Fibroblast of lung (primary cell): ENCODE measurements at regions not wholly inside any gene's neighbourhood (a gene's known extent, or its start where the extent isn't known, plus 50 kb on each side); places are given as distances from the start of the nearest gene placed in this dataset.

Source experiments
- DNase-seq, 2 donors: peaks; one replicate each; pipeline versions ENCODE4 v3.0.0 to v3.0.0-alpha.2; 2010; ENCODE audit warnings: low read depth in 2 of 2
- H2AFZ ChIP-seq: 2 replicates; pipeline ENCODE4 v1.5.1; 2012; ENCODE audit warnings: low read length, control low read depth, inconsistent platforms
- H3K27ac ChIP-seq: 2 replicates; pipeline ENCODE4 v1.5.1; 2011; ENCODE audit warnings: low read length, control low read depth; ENCODE audit not compliant: insufficient read depth
- H3K27me3 ChIP-seq: 2 replicates; pipeline ENCODE4 v1.5.1; 2011; ENCODE audit warnings: mild to moderate bottlenecking, low read length; ENCODE audit not compliant: control insufficient read depth, insufficient read depth
- H3K36me3 ChIP-seq: 2 replicates; pipeline ENCODE4 v1.5.1; 2011; ENCODE audit warnings: low read length; ENCODE audit not compliant: control insufficient read depth, insufficient read depth
- H3K4me1 ChIP-seq: 2 replicates; pipeline ENCODE4 v1.5.1; 2011; ENCODE audit warnings: low read length; ENCODE audit not compliant: control insufficient read depth, insufficient read depth; ENCODE audit errors: extremely low read depth
- H3K4me2 ChIP-seq: 2 replicates; pipeline ENCODE4 v1.5.1; 2011; ENCODE audit warnings: low read length, control low read depth; ENCODE audit not compliant: insufficient read depth; ENCODE audit errors: extremely low read depth
- H3K4me3 ChIP-seq, 4 experiments: fragments of 200-600 bp in 1 of 4; sonication (generic) in 1 of 4; replicated peaks in 1 of 4; 2 replicates each; pipeline ENCODE4 v1.5.1; 2011 to 2016; ENCODE audit warnings: low read length in 4 of 4, low read depth in 3 of 4, mild to moderate bottlenecking in 3 of 4, control low read depth in 2 of 4, inconsistent platforms in 1 of 4, mixed read lengths in 1 of 4; ENCODE audit not compliant: insufficient read depth in 1 of 4; ENCODE audit errors: control extremely low read depth in 1 of 4
- H3K79me2 ChIP-seq: 2 replicates; pipeline ENCODE4 v1.5.1; 2012; ENCODE audit warnings: mild to moderate bottlenecking, low read length, inconsistent platforms; ENCODE audit not compliant: control insufficient read depth, insufficient read depth
- H3K9ac ChIP-seq: 2 replicates; pipeline ENCODE4 v1.5.1; 2011; ENCODE audit warnings: mild to moderate bottlenecking, low read length, control low read depth; ENCODE audit not compliant: insufficient read depth
- H3K9me3 ChIP-seq: 2 replicates; pipeline ENCODE4 v1.5.1; 2012; ENCODE audit warnings: low read depth, low read length; ENCODE audit not compliant: control insufficient read depth, insufficient read depth
- H4K20me1 ChIP-seq: 2 replicates; pipeline ENCODE4 v1.5.1; 2011; ENCODE audit warnings: low read length; ENCODE audit not compliant: control insufficient read depth, insufficient read depth; ENCODE audit errors: extremely low read depth
- CTCF ChIP-seq, 2 donors: IDR thresholded peaks in 1 of 2; conservative IDR thresholded peaks in 1 of 2; 1 replicate in 1 of 2; 2 replicates in 1 of 2; pipeline ENCODE4 v1.5.1; 2011 to 2012; ENCODE audit warnings: low read length in 2 of 2, control low read depth in 1 of 2, inconsistent platforms in 1 of 2, low read depth in 1 of 2, mild to moderate bottlenecking in 1 of 2
- EZH2 ChIP-seq: IDR thresholded peaks from 2 replicates; pipeline ENCODE4 v1.5.1; 2012; ENCODE audit warnings: low read length, control low read depth, mild to moderate bottlenecking; ENCODE audit errors: missing control alignments

GRCh38 chr4:138964716-138965426, 50.7 kb upstream of the NOCT start:
- Histone ChIP-seq H3K4me3 (no peak overlapping the region), H4K20me1 (no peaks in the 10 kb centered on the region), H2AFZ (no peak overlapping the region), H3K4me1 (no peaks in the 10 kb centered on the region), H3K27me3 (no peaks in the 10 kb centered on the region), H3K9ac (no peak overlapping the region), H3K27ac (no peak overlapping the region), H3K9me3 (no peaks in the 10 kb centered on the region), H3K79me2 (no peaks in the 10 kb centered on the region), H3K4me2 (no peak overlapping the region), H3K36me3 (no peaks in the 10 kb centered on the region)
- DNase-seq = no peak
- TF ChIP-seq CTCF (conservative IDR thresholded peaks at IDR 0.05 in 1 of 2, IDR thresholded peaks at IDR 0.05 in 1 of 2; ENCODE audit: low read depth in 1 of 2, low read length in 2 of 2) = no peak
- TF ChIP-seq EZH2 = no peak

- Histone ChIP-seq H4K20me1 (no peaks in the 10 kb centered on the region), H3K4me2 (no peak overlapping the region), H3K36me3 (no peaks in the 10 kb centered on the region), H3K9ac (no peak overlapping the region), H3K27me3 (no peaks in the 10 kb centered on the region), H3K27ac (no peak overlapping the region), H2AFZ (no peak overlapping the region), H3K9me3 (no peaks in the 10 kb centered on the region), H3K79me2 (no peaks in the 10 kb centered on the region), H3K4me1 (no peaks in the 10 kb centered on the region), H3K4me3 (no peak overlapping the region)
- no peak for DNase-seq
- TF ChIP-seq EZH2 (no peak), CTCF (conservative IDR thresholded peaks at IDR 0.05 in 1 of 2, IDR thresholded peaks at IDR 0.05 in 1 of 2; ENCODE audit: low read depth in 1 of 2, low read length in 2 of 2) (no peak)
Measured at GRCh38 chr4:138963412-138963811, 52.2 kb upstream of the NOCT start.

- Histone ChIP-seq H3K9ac (no peak overlapping the region), H3K27me3 (no peaks in the 10 kb centered on the region), H3K4me3 (no peak overlapping the region), H3K4me1 (no peaks in the 10 kb centered on the region), H4K20me1 (no peaks in the 10 kb centered on the region), H3K9me3 (no peaks in the 10 kb centered on the region), H3K79me2 (no peaks in the 10 kb centered on the region), H3K4me2 (no peak overlapping the region), H3K27ac (no peak overlapping the region), H3K36me3 (no peaks in the 10 kb centered on the region), H2AFZ (no peak overlapping the region)
- no peak for TF ChIP-seq EZH2
- no peak for TF ChIP-seq CTCF (conservative IDR thresholded peaks at IDR 0.05 in 1 of 2, IDR thresholded peaks at IDR 0.05 in 1 of 2; ENCODE audit: low read depth in 1 of 2, low read length in 2 of 2)
- DNase-seq = peak in 1 of 2 donors; percentile 71
Measured at GRCh38 chr4:138961664-138962063, 53.9 kb upstream of the NOCT start.
